HG02588 (cell line): ENCODE measurements at regions not wholly inside any gene's neighbourhood (a gene's known extent, or its start where the extent isn't known, plus 50 kb on each side); places are given as distances from the start of the nearest gene placed in this dataset.
"Not testable (repeated sequence)": the region's sequence is repeated elsewhere in the genome, so short reads cannot be mapped to it uniquely, and the experiment has no call there.

ENCODE experiments used
- ATAC-seq: cut with Tn5 transposase; IDR thresholded peaks from one replicate; pipeline ENCODE4 v1.9.1; 2021; ENCODE audit warnings: mild to moderate bottlenecking, moderate library complexity; ENCODE audit not compliant: unreplicated experiment

DNA sequence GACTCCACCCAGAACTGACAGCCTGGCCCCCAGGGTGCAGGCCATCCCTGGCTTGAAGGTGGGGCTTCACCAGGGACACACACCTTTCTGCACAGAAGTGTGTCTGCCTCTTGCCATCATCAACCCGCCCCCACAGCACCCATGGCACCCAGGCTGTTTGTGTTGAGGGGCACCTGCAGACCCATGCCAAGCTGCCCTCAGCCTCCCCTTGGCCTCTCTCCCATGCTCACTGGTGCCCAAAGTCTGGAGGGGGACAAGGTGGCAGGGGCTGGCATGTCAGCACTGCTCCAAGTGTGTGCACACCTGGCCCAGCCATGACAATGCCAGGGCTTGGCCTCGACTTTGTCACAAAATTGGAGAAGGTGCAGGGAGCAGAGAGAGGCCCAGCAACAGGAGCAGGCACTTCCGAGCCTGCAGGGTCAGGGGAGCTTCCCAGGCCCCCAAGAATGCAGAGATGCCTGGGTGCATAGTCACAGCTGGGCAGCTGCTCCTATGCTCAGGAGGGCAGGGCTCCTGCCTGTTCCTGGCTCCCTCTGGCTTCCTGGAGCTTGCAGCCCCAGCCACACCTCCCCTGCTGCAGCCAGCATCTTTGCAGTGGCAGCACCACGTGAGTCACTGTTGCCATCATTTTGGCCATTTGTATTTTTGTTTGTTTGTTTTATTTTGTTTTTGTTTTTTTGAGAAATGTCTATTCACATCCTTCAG is 280.6 kb upstream of the UBE2E3 start:
- no peak for ATAC-seq

DNA sequence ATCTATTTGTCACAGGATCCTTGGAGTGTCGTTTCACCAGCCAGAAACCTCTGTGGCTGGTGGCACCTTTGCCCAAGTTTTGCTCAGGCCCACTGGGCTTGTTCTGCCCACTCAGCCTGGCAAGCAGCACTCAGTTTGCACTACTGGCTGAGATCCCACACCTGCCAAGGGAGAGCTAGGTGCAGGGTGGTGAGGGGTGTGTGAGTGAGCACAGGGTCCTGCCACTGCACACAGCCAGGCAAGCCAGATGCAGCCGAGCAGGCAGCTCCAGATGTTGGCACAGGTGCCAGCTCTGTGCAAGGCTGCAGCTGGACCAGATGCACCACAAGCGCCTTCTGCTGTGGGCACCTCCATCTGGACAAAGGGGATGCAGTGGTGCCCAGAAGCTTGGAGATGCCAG is 281.7 kb upstream of the UBE2E3 start:
- ATAC-seq: no peak

DNA sequence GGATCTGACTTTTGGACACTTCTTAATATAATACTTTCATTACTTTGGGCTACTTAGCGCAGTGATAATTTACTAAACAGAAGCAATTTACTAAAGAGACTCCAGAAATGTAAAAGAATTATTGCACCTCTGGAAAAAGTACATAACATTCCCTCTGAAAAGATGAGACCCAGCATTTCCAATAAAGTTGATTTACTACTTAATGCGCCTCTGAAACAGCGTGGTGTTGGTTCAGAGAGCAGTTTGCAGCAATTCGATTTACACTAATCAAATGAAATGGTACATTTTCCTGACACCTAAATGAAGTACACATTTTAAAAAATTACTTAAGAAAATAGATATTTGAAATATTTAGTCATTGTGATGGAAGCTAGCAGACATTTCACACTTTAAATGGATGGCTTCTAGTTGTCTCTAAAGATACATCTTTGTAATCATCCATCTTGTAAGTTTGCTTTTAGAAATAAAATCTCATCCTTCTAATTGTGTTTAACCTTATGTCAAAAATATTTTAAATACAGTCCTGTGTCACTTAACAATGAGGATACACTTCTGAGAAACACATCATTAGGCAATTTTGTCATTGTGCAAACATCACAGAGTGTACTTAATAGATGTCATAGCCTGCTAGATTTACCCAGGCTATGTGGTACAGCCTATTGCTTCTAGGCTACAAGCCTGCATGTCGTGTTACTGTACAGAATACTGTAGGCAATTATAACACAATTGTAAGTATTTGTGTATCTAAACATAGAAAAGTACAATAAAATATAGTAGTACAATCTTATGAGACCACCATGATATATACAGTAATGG is 284.6 kb upstream of the UBE2E3 start:
- ATAC-seq: no peak

DNA sequence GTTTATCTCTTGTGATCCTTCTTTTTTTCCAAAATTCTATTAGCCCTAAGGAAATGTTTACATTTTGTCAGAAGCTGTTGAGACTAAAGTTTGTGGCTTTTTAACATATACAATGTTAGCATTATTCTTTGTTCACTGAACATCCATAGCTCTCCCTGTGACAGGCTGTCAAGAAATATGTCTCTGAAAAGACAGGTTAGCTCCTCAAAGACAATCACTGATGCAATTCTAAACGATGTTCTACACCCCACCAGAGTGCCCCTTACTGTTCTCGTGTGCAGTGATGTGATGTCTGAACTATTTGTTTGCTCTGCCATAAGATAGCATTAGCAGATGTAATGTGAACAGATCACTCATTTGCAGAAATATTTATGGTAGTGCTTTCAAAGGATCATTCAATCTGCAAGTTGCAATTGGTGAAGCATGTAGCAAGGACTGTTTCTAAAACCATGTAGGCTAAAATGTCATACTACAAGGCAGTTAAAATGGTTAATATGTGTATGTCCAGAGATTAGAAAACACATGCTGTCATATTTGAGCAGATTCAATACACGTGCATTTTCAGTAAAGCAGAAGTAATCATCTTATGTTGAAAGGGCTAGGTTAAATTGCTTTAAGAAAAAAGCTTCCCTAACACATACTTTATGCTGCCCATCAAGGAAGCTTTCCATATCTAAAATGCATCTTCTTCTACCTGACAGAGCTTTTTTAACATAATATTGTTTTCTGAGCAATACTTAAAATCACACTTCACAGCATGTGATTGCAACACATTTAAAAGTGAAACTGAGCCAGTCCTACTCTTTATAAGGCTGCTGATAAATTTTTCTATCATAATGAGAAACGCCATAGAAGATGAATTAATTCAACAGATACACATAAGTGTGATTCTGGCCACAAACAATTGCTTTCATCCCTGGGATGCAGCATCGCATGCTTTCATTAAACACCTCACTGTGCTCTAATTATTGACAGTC is 285.7 kb upstream of the UBE2E3 start:
- ATAC-seq: no peak

DNA sequence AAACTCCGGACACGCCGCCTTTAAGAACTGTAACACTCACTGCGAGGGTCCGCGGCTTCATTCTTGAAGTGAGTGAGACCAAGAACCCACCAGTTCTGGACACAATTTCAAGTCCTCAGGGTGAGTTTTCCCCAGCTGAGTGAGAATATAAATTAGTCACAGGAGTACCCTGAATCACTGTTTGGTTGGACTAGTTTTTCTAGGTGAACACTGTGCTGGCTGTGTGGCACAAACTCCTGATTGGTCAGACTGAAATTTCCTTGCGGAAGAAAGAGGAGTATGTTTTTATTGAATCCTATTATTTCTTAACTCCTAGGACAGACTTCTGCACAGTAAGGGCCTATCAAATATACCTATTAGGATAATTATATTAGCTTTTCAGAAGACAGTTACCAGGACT is 288.1 kb upstream of the UBE2E3 start:
- ATAC-seq: no peak

DNA sequence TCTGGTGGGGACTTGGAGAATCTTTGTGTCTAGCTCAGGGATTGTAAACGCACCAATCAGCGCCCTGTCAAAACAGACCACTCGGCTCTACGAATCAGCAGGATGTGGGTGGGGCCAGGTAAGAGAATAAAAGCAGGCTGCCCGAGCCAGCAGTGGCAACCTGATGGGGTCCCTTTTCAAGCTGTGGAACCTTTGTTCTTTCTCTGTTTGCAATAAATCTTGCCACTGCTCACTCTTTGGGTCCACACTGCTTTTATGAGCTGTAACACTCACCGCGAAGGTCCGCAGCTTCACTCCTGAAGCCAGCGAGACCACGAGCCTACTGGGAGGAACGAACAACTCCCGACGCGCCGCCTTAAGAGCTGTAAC is 288.6 kb upstream of the UBE2E3 start:
- ATAC-seq: not testable (repeated sequence)

DNA sequence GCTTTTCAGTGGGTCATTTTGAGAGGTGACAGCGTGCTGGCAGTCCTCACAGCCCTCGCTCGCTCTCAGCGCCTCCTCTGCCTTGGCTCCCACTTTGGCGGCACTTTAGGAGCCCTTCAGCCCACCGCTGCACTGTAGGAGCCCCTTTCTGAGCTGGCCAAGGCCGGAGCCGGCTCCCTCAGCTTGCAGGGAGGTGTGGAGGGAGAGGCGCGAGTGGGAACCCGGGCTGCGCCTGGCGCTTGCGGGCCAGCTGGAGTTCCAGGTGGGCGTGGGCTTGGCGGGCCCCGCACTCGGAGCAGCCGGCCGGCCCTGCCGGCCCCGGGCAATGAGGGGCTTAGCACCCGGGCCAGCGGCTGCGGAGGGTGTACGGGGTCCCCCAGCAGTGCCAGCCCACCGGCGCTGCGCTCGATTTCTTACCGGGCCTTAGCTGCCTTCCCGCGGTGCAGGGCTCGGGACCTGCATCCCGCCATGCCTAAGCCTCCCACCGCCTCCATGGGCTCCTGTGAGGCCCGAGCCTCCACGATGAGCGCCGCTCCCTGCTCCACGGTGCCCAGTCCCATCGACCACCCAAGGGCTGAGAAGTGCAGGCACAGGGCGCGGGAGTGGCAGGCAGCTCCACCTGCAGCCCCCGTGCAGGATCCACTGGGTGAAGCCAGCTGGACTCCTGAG is 289.1 kb upstream of the UBE2E3 start:
- not testable (repeated sequence) for ATAC-seq

DNA sequence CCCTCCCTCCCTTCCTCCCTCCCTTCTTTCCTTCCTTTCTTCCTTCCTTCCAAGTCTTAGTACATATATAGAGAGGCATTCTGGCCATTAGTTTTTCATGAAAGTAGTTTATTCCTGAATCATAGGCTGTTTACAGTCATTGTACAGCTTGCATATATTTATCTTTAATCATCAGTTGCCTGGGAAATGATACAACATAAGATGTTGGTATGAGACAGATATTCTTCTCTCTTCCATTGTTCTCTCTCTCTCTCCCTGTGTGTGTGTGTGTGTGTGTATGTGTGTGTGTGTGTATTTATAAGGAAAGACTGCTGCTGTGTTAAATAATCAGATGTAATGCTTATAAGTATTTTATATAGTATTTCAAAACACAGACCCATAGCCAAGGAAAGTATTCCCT is 289.8 kb upstream of the UBE2E3 start:
- no peak for ATAC-seq

DNA sequence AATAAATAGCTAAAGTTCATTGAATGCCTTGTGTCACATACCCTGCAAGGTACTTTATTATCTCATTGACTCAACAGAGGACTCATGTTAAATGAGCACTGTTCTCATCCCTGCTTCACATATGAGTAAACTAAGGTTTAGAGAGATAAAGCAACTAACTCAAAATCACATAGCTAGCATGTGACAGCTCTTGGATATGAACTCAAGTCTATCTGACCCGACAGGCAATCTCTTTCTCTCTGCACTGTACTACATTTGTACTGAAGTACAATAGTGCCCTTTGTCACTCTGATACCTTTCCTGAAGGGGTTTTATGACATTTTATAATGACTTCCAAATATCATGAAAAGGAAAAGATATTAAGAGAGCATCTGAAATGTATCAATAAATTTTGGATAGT is 297.5 kb upstream of the UBE2E3 start:
- ATAC-seq: no peak

DNA sequence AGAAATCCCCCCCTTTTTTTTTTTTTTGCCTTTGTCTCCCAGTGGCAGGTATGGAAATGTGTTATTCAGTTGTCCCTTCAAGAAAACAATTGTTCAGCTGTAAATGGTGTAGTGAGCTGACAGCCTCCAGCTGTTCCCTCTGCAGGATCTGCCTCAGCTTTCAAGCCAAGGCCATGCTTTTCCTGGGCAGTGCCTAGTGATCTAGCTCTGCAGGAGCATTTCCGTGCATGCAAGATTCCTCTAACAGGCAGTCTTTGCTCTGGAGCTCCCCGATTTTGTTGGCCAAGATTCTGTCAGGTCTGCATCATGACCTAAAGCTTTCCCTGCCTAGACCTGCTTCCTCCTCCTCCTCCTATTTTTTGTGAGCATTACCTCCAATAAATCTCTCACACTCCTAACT is 300.7 kb upstream of the UBE2E3 start:
- no peak for ATAC-seq

DNA sequence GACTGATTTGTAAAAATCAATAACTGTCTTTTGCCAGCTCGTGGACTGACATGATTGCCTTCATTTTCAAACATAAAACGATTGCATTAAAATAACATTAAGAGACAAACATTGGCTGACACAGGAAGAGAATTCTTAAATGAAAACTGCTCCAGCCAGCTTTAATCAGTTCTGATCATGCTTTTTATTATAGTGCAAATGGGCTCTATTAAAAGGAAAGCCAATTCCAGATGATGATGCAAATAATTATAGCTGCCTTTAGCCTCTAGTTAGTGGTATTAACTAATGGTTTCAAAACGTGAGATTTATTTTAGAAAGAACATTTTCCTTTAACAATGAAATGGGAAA is 301.8 kb upstream of the UBE2E3 start:
- no peak for ATAC-seq

DNA sequence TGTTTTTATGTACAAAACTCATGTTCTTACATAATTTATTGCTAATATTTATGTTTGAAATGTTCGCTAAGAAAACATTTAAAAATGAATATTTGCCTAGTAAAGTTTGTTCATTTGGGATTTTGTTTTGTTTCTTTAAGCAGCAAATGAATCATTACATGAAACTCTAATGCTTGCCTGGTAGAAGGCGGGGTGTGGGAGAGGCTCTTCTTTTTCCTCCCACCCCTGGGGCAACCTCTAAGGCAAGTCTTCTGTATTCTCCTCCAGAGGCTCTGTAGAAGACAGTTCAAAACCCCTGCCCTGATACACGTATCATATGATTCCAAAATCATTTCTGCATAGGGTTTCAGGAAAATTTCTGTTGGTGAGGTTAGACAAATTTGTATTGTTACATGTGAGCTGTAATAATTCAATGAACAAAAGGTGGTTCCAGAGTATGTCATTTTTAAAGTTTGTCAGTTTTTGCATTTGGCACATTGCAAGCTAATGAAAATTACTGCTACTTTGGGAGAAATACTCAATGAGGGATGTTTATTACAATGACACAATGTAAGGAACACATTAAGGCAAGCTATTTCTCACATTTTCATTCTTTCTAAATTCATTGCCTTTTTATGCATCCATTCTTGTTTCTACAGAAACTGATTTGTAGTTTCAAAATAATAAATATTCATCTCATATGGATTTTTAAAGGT is 302.3 kb upstream of the UBE2E3 start:
- no peak for ATAC-seq

DNA sequence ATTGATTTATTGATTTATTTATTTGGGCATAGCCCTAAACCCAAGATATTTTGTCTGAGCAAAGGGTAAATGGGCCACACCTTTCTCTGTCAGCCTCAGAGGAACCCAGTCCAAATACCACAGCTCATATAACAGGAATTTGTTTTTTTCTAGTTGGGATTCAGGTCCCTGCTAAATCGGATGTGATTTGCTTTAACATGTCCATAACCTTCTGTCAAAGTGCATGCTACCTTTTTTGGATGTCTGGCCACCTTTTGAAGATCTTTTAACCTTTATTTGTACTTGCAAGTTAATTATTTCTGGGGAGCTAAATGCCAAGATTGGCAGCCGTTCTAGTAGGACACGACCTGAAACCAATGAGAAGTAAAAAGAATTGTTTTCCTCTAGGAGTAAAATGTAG is 303.2 kb upstream of the UBE2E3 start:
- ATAC-seq: no peak

DNA sequence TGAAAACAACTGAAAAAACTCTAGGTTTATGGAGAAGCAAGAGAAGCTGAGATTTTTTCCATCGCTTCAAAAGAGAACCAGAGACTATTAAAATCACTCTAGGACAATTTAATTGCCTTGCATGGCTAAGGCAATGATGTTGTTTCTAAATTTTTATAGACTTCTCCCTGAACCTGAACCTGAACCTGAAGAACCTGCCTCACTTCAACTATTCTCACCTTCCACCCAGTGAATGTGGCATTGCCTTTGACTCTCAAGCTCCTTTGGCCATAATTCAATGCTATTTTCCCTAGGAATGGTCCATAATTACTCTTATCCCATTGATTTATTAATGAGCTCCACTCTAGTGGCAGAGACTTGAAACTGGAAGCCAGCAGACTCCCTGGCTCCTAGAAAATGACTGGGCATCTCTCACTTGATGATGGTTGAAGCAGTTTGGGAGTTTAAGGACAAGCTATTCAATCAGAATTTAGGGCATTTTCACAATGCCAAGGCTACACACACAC is 303.8 kb upstream of the UBE2E3 start:
- no peak for ATAC-seq

DNA sequence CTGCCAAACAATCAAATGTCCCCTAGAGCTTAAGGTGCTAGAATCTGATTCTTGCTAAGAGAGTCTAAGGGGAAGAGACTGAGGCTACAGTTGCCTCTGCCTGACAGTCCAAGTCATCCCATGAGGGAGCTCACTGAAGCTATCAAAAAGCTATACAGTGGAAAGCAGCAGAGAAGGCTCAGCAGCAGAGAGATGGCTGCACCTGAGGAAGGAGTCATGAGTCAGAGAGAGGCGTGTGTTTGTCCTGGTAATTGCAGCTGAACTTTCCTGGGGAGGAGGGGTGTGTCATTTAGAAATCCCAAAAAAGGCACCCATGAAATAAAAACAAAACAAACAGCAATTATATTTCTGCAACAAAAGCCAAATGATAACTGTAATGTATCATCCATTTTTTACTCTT is 305.2 kb upstream of the UBE2E3 start:
- no peak for ATAC-seq

DNA sequence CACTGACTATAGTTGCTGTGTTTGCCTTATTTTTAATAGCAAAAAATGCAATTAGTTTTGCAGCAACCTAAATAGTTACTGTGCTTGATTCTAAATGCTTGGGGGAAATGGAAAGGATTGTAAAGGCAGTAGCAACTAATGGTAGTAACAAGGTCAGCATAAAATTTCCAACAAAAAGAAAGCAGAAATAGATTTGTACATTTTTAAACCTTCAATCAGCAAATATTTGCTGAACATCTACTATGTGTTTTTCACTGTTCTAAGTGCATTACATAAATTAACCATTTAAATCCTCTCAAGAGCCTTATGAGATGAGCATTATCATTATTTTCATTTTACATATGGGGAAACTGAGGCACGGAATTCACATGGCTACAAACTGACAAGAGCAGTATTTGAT is 308.0 kb upstream of the UBE2E3 start:
- ATAC-seq: no peak

DNA sequence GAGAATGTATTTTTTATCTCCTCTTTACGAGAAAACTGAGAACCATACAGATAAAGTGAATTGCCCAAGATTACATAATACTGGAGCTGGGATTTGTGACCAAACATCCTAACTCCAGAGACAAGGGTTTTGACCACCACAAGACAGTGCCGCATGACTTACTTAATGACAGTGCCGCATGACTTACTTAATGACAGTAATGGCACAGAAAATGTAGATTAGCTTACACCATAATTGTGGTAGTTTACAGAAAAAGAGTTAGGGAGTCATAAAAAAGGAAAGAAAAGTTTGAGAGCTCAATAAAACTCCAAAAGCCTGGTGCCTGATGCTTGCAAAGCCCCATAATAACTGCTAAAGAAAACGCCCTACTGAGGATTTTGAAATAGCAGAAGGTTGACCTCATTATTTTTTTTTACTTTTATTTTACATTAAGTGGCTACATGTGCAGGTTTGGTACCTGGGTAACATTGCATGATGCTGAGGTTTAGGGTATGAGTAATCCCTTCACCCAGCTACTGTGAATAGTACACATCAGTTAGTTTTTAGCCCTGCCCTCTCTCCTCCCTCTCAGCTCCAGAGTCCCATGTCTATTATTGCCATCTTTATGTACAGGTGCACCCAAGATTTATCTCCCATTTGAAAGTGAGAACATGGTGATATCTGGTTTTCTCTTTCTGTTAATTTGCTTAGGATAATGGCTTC is 310.0 kb upstream of the UBE2E3 start:
- no peak for ATAC-seq

DNA sequence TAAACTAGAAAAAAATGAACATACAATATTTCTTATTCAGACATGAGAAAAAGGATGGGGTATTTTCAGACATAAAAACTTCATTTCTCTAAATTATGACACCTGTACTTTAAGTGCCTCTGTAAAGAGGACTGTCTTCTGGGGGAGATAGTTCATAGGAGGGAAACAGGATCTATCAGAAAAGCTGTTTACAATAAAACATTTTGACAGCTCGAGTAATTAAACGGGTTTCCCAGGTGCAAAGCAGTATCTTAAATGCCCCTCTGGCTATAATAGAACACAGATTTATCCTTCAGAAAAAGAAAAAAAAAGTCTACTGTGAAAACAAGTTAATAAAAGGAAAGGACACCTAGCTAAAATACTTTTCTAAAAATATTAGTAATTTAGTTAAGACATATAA is 311.4 kb upstream of the UBE2E3 start:
- ATAC-seq: no peak

DNA sequence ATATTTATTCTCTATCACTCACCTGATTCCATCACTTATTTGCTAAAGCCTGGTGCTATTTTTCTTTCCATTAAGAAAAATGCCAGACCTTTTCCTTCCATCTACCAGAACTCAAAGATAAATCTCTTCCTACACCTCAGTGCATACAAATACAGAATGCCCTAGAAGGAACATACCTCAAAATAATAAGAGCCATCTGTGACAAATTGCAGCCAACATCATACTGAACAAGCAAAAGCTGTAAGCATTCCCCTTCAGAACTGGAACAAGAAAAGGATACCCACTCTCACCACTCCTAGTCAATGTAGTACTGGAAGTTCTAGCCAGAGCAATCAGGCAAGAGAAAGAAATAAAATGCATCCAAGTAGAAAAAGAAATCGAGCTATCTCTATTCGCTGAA is 315.9 kb upstream of the UBE2E3 start:
- ATAC-seq: no peak
